ENCODE measurements at regions not wholly inside any gene's neighbourhood (a gene's known extent, or its start where the extent isn't known, plus 50 kb on each side); places are given as distances from the start of the nearest gene placed in this dataset.

- TF ChIP-seq CTCF (optimal IDR thresholded peaks at IDR 0.05 in 1 of 3, IDR thresholded peaks at IDR 0.05 in 1 of 3, conservative IDR thresholded peaks at IDR 0.05 in 1 of 3; ENCODE audit: extremely low read depth in 1 of 3, insufficient read depth in 2 of 3, low read length in 3 of 3) (no peak), EZH2 (IDR thresholded peaks at IDR 0.05; ENCODE audit: low read length) (no peak)
These were observed 321.2 kb downstream of the HLX start for GRCh38 chr1:221200464-221200863.
